ENCODE measurements at regions not wholly inside any gene's neighbourhood (a gene's known extent, or its start where the extent isn't known, plus 50 kb on each side); places are given as distances from the start of the nearest gene placed in this dataset.

DNA sequence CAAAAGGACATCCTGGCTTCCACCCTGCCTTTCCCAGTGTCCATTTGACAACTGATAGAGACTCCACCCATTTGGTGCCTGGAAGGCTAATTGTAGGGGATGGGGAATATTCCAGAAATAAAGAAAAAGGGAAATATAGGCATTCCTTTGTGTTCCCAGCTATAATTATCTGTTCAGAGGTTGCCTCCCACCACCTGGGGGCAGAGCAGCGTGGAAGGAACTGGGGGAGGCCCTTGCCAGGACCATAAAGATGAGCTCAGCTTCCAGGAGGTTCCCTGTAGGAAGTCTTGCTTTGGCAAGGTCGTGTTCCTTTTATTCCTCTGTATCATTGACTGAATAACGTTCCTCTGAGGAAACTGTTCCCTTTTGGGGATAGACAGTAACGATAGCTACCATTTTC lies 214.7 kb downstream of the TFAP2C start:
- no peak for DNase-seq (ENCODE audit: extremely low read depth, insufficient read length)
- no peaks in the 10 kb centered on the region for H3K27me3 ChIP-seq (replicated peaks; ENCODE audit: control insufficient read depth, insufficient read depth, low read length)
- TF ChIP-seq, protein P1, sequence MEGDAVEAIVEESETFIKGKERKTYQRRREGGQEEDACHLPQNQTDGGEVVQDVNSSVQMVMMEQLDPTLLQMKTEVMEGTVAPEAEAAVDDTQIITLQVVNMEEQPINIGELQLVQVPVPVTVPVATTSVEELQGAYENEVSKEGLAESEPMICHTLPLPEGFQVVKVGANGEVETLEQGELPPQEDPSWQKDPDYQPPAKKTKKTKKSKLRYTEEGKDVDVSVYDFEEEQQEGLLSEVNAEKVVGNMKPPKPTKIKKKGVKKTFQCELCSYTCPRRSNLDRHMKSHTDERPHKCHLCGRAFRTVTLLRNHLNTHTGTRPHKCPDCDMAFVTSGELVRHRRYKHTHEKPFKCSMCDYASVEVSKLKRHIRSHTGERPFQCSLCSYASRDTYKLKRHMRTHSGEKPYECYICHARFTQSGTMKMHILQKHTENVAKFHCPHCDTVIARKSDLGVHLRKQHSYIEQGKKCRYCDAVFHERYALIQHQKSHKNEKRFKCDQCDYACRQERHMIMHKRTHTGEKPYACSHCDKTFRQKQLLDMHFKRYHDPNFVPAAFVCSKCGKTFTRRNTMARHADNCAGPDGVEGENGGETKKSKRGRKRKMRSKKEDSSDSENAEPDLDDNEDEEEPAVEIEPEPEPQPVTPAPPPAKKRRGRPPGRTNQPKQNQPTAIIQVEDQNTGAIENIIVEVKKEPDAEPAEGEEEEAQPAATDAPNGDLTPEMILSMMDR (IDR thresholded peaks at IDR 0.05; ENCODE audit: insufficient read depth, low read length, poor library complexity, severe bottlenecking): no peak
- H3K4me3 ChIP-seq (replicated peaks; ENCODE audit: low read depth, low read length): no peak overlapping the region
- H3K36me3 ChIP-seq (ENCODE audit: control insufficient read depth, insufficient read depth, low read length): no peaks in the 10 kb centered on the region

DNA sequence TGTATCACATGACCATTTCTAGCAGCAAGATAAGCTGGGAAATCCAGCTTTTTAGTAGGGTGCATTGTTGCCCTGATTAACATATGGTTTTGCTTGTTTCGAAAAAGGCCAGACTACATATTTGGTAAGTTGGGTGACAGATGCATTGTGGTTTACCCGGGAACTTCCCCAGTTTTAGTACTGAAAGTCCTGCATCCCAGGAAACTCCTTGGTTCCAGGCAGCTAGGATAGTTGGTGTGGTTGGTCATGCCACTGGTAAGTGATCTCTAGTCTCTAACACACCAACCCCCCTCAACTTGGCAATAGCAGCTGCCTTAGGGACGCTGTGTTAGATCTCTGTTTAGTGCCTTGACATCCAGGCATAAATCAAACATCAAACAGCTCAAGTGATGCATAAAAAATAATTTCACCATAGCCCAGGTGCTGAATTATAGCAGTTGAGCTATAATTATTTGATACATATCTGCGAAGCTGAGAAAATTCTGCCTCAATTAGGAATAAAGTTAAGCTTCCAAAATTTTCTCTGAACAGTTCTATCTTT lies 216.5 kb downstream of the TFAP2C start:
- H3K36me3 ChIP-seq (ENCODE audit: control insufficient read depth, insufficient read depth, low read length): no peaks in the 10 kb centered on the region
- no peak for DNase-seq (ENCODE audit: extremely low read depth, insufficient read length)

DNA sequence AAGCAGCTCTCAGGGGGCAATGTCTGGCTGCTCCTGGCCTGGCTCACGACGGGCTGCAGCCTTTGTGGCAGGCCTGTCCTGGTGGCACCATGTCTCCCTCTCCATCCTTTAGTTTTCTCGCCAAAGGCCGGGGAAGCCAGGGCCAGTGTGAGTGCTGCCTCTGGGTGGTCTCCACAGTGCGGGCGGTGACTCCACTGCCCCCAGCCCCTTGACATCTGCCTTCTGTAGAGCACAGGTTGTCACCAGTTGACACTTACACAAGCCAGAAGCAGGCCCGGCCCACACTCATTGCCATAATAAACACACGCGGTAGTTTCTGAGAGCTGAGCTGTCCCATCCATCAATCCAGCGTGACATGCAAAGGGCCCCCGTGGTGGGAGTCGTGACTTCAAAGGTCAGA lies 219.5 kb downstream of the TFAP2C start:
- TF ChIP-seq, protein P1 (IDR thresholded peaks at IDR 0.05; ENCODE audit: insufficient read depth, low read length, poor library complexity, severe bottlenecking): no peak
- no peak for DNase-seq (ENCODE audit: extremely low read depth, insufficient read length)

More for the DNA sequence above, 216.5 kb downstream of the TFAP2C start:
- H3K4me3 ChIP-seq (replicated peaks; ENCODE audit: low read depth, low read length): no peak overlapping the region
- no peaks in the 10 kb centered on the region for H3K27me3 ChIP-seq (replicated peaks; ENCODE audit: control insufficient read depth, insufficient read depth, low read length)
- TF ChIP-seq, protein P1 (IDR thresholded peaks at IDR 0.05; ENCODE audit: insufficient read depth, low read length, poor library complexity, severe bottlenecking): no peak

DNA sequence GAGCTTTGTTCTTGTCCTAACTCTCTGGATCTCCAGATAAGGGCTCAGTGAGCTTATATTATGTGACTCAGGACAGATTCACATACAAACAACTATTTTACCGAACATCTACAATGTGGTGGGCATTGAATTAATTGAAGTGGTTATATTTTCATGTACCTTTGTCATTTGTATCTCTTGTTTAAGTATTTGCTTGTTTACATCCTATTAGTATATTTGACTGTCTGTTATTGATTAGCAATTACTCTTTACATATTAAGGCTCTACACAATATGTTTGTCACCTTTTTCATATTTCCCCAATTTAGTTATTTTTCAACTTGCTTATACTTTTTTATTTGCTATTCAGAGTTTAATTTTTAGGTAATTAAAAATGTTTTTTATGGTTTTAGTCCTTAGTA lies 222.4 kb downstream of the TFAP2C start:
- Histone ChIP-seq H3K27me3 (replicated peaks; ENCODE audit: control insufficient read depth, insufficient read depth, low read length) (no peaks in the 10 kb centered on the region), H3K4me3 (replicated peaks; ENCODE audit: low read depth, low read length) (no peak overlapping the region), H3K36me3 (ENCODE audit: control insufficient read depth, insufficient read depth, low read length) (no peaks in the 10 kb centered on the region)
- no peak for DNase-seq (ENCODE audit: extremely low read depth, insufficient read length)
- TF ChIP-seq, protein P1 (IDR thresholded peaks at IDR 0.05; ENCODE audit: insufficient read depth, low read length, poor library complexity, severe bottlenecking): no peak

More for the DNA sequence above, 219.5 kb downstream of the TFAP2C start:
- no peak overlapping the region for H3K4me3 ChIP-seq (replicated peaks; ENCODE audit: low read depth, low read length)
- H3K36me3 ChIP-seq (ENCODE audit: control insufficient read depth, insufficient read depth, low read length): no peaks in the 10 kb centered on the region
- H3K27me3 ChIP-seq (replicated peaks; ENCODE audit: control insufficient read depth, insufficient read depth, low read length): no peaks in the 10 kb centered on the region

DNA sequence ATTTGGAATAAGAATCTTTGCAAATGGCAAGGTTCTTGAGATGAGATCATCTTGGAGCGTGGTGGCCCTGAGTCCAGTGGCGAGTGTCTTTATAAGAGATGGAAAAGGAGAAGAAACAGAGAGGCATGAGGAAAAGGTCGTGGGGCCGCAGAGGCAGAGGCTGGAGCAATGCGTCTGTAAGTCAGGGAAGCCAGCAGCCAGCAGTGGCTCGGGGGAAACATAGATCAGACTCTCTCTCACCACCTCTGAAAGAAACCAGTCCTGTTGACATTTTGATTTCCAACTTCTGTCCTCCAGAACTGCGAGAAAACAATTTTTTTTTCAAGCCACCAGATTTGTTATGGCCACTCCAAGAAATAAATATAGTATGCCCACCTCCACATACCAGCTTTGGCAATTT lies 226.6 kb downstream of the TFAP2C start:
- TF ChIP-seq, protein P1 (IDR thresholded peaks at IDR 0.05; ENCODE audit: insufficient read depth, low read length, poor library complexity, severe bottlenecking): no peak
- Histone ChIP-seq H3K27me3 (replicated peaks; ENCODE audit: control insufficient read depth, insufficient read depth, low read length) (no peaks in the 10 kb centered on the region; the same call in 1 of the 2 replicates), H3K36me3 (ENCODE audit: control insufficient read depth, insufficient read depth, low read length) (no peaks in the 10 kb centered on the region), H3K4me3 (replicated peaks; ENCODE audit: low read depth, low read length) (no peak overlapping the region)
- DNase-seq (ENCODE audit: extremely low read depth, insufficient read length): no peak

DNA sequence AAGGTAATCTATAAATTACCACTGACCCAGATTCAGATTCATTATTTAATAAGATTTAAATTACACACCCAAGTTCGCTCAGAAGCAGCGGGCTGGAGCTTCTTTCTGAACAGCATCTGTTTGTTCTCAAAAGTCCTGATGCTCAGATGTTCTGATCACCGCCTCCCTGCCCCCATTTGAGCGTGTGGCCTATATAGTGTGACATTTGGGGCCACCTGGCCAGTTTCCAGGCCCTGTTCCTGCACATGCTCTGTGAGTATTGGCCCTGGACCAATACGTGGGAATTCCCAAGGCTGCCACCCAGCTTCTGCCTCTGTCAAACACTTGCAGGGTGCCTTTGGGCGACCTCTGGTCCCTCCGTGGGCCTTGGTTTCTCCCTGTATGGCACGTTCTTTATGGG lies 228.8 kb downstream of the TFAP2C start:
- DNase-seq (ENCODE audit: extremely low read depth, insufficient read length): no peak
- TF ChIP-seq, protein P1 (IDR thresholded peaks at IDR 0.05; ENCODE audit: insufficient read depth, low read length, poor library complexity, severe bottlenecking): no peak
- H3K4me3 ChIP-seq (replicated peaks; ENCODE audit: low read depth, low read length): no peak overlapping the region

More for the DNA sequence above, 228.8 kb downstream of the TFAP2C start:
- Histone ChIP-seq H3K36me3 (ENCODE audit: control insufficient read depth, insufficient read depth, low read length) (no peaks in the 10 kb centered on the region), H3K27me3 (replicated peaks; ENCODE audit: control insufficient read depth, insufficient read depth, low read length) (no peaks in the 10 kb centered on the region; the same call in none of the 2 replicates)

Measured in GM06990 (cell line).